GM12892 (cell line): ENCODE measurements at regions not wholly inside any gene's neighbourhood (a gene's known extent, or its start where the extent isn't known, plus 50 kb on each side); places are given as distances from the start of the nearest gene placed in this dataset.

ENCODE experiments used
- DNase-seq: peaks from one replicate; pipeline ENCODE4 v3.0.0; 2011; ENCODE audit not compliant: insufficient read length
- FAIRE-seq: peaks from 2 replicates; lab custom pipeline; 2011; peaks lifted over from hg19 to GRCh38; lab: Jason Lieb, UNC
- POLR2A ChIP-seq: IDR thresholded peaks from 2 replicates; pipeline ENCODE4 v1.6.1; 2011; ENCODE audit warnings: low read depth, low read length, control low read depth
- POLR2AphosphoS5 ChIP-seq: IDR thresholded peaks from 2 replicates; pipeline ENCODE4 v1.6.1; 2011; ENCODE audit warnings: low read depth, low read length, control low read depth
- TAF1 ChIP-seq: IDR thresholded peaks from 2 replicates; pipeline ENCODE4 v1.6.1; 2011; ENCODE audit warnings: low read depth, mild to moderate bottlenecking, control low read depth, low read length, borderline replicate concordance

DNA sequence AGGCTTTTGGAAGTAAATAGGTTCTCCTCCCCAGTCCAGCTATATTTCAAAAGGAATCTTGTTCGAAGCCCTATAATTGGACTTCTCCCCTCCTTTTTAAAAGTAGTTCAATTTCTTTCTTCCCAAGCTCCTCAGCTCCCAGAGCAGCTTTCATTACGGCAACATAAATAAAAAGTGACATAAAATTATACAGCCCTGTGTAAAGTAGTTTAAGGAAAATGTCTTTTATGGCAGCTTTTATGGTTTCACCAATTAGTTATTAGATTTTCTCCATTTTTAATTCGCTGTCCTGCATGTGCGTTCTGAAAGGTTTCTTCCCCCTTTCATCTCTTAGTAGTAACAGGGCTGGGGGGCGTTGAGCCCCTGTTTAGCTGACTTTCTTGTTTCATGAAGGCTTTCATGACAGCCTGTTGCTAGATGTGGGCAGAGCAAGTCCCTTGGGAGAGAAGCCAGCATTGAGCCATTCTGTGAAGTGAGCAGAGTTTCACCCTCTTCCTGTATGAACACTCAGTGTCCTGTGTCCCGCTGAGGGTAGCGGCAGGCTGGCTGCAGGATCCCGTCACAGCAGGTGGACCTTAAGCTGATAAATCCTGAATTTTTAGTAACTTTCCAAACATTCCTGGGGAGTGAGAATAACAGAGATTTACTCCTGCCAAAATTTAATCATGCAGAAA is 229.7 kb upstream of the SPRED2 start:
- no peak for FAIRE-seq
- TF ChIP-seq POLR2A: no peak
- no peak for TF ChIP-seq TAF1
- no peak for TF ChIP-seq POLR2AphosphoS5
- no peak for DNase-seq

DNA sequence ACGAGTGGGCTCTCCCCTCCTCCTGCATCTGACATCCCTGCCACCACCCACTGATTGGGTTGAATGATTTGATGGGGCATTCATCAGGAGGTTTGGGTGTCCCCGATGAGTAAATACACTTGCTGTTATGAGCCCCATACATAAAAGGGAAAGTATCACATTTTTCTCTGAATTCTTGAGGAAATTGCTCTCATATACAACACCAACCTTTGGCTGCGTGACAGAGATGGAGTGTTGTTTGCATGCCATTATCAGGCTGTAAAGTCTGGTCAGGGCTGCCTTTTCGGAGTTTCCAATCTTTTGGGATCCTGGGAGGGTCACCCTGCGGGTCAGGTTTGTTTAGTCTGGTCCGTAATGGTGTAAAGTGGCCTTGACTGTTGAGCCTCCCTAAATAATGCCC is 227.9 kb upstream of the SPRED2 start:
- FAIRE-seq: no peak
- no peak for DNase-seq
- TF ChIP-seq POLR2A (no peak), TAF1 (no peak), POLR2AphosphoS5 (no peak)

DNA sequence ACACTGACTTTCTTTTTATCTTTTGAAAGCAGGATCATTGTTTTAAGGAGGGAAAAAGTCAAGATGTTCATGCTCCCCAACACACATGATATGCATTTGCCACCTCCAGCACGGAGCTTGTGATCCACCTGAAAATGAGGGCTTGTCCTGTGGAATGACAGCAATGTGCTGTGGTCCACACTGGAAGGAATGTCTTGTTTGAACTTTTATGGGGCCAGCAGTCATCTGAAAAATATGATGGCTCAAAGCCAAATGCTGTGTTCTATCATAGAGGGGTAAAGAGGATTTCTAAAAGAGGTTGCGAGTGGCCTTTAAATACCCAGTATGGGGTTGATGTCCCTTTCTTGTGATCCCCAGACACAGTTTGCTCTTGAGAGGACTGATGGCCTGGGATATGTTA is 226.5 kb upstream of the SPRED2 start:
- no peak for TF ChIP-seq POLR2AphosphoS5
- no peak for TF ChIP-seq POLR2A
- no peak for FAIRE-seq

DNA sequence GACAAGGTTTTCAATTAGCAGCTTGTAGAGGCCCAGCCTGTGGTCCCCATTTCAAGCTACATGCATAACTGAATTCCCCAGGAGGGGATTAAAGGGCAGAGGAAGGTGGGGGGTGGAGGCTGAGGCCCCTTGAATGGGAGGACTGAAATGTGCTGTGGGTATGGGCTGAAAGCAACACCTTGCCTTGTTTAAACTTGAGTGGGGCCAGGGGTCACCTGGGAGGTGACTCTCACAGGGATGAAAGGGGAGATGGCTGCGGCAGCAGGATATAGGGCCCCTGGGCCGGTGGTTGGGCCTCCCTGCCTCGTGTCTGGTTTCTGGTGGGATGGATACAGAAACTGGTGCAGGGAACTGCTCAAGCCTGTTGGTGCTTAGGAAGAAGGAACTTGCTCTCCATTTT is 225.9 kb upstream of the SPRED2 start:
- FAIRE-seq (no peak), DNase-seq (no peak)
- TF ChIP-seq POLR2A: no peak
- TF ChIP-seq POLR2AphosphoS5: no peak
- no peak for TF ChIP-seq TAF1

More for the DNA sequence above, 226.5 kb upstream of the SPRED2 start:
- DNase-seq: no peak

DNA sequence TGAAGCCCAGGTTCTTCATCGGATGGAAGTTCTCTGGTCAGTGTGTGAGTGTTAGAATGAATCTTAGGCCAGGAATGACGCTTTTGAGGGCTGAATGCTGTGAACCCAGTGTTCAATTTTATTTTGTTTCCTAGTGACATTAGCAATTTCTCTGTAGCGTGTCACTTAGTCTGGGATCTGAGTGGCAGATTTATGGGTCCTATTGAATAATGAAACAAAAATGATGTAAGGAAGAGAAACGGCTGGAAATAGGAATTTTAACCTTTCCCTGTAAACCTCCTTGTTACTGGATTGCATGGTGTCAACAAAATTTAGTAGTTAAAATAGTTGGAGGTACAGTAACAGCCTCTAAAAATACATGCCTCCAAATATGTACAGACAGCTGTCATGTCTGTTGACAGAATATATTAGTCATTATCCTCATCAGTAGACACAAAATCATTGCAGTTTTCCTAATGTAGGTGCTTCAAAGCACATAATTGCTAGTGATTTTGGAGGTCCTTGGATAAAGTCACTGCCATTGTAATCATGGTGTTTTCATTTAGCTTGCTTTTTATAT is 223.8 kb upstream of the SPRED2 start:
- FAIRE-seq: no peak
- TF ChIP-seq TAF1 (no peak), POLR2AphosphoS5 (no peak), POLR2A (no peak)
- DNase-seq: no peak

DNA sequence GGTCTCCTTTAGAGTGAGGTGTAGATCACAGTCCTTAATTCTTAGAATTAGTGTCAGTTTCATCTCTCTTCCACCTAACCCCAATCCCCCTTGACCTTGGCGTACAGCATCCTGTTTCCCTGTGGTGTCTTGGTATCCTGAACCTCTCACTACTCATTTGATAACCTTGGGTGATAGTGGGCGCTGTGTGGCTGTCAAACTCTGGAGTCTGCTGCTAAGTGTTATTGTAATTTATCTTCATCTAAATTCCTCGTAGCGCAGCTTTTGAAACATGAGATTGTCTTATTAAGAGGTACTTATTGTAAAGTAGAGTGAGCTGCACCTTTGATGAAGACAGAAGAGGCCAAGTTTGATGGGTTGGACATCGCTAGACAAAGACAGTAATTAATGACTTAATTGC is 222.6 kb upstream of the SPRED2 start:
- FAIRE-seq (no peak), DNase-seq (no peak)
- no peak for TF ChIP-seq POLR2AphosphoS5
- TF ChIP-seq POLR2A: no peak
- no peak for TF ChIP-seq TAF1

DNA sequence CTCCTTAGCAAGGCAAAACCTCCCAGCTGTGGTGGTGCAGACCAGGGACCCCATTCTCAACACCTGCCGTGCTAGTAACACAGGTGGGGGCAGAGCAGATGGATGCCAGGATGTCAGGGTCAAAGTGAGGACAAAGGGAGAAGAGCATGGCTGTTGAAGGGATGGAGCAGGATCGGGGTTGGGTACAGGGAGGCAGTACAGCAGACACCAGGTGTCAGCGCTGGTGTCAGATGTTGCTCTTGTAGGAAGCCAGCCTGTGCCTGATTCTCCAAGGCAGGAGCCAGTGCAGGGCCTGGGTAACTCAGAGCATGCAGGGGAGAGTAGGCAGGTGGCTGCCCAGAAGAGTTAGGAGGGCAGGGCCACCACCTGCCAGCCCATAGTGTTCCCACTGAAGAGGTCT is 222.1 kb upstream of the SPRED2 start:
- FAIRE-seq (no peak), DNase-seq (no peak)
- TF ChIP-seq POLR2AphosphoS5 (no peak), POLR2A (no peak)

DNA sequence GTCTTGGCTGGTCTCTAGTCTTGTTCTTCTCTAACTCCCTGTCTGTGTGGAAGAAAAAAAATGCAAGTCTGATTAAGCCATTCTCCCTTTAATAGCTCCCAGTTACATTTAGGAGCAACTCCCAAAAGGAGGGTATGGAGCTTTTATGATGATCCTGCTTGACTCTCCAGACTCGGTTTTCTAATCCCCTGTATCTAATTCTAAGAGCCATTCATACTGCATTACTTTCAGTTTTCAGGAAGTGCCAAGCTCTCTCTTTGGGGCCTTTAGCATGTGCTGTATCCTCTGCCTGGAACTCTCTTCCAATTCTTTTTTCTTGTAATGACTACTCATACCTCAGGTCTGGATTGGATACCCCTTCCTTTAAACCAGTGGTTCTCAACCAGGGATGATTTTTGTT is 219.7 kb upstream of the SPRED2 start:
- TF ChIP-seq POLR2A (no peak), POLR2AphosphoS5 (no peak), TAF1 (no peak)
- DNase-seq: no peak
- FAIRE-seq: no peak

DNA sequence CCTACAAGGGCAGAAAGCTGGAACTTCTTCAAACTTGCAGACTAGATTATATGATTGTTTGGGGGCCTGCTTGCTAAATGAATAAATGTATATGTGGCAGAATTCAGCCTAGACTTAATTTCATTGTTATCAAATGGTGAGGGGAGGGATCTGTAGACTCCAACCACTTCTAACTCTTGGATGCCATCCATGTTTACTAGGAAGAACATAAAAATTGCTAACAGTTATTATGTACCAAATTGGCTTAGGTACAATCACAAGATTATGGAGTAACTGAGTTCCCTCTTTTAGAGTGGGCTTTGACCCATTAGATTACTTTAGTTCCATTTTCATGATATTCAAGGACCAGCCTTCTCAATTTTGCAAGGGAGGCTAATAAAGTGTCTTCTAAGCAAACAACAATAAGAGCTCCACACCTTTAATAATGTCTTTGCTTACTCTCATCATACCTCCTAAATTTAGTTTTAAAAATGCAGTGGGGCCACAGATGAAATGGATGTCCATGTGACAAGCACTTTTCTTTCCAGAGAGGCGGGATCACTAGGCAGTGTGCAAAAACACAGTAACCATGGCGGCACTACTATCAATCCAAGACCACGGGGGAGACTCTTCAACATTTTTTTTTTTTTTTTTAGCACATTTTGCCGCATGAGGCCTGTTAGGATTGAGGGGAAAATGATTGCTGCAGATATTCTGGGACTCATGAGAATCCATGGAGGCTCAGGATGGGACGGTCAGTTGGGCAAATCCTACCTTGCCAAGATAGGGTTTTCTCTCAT is 217.6 kb upstream of the SPRED2 start:
- DNase-seq: no peak
- TF ChIP-seq POLR2A (no peak), TAF1 (no peak), POLR2AphosphoS5 (no peak)
- no peak for FAIRE-seq

DNA sequence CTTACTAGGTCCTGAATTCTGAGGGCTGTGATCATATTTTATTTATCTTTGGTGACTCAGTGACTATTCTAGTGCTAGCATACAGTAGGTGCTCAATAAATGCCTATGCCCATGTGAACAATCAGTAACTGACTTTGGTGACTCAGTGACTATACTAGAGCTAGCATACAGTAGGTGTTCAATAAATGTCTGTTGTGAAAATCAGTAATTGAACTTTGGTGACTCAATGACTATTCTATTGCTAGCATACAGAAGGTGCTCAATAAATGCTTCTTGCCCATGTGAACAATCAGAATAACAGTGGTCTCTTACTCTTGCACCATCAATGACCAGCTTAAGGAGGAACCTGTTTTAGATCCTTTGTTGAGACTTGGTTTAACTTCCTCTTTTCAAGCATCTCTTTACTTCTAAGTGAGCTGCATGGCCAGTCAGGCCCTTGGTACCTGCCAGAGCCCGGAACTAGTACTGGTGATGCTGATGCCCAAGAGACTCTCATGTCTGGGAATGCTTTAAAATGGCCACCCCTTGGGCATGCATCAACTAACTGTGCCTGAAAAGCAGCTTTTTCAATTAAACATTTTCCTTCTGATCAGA is 214.9 kb upstream of the SPRED2 start:
- TF ChIP-seq POLR2A: no peak
- no peak for TF ChIP-seq POLR2AphosphoS5
- TF ChIP-seq TAF1: no peak
- DNase-seq: no peak
- FAIRE-seq: no peak

DNA sequence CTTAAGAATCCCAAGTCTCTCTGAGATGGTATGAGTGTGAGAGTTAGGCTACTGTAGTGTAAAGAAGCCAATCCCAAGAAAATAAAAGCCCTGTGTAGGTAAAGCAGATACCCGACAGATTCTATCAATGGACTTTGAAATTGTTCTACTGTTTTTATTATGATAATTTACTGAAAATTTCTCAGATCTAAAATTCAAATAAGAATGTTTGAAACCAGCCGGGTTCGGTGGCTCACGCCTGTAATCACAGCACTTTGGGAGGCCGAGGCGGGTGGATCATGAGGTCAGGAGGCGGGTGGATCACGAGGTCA is 208.3 kb upstream of the SPRED2 start:
- DNase-seq (no peak), FAIRE-seq (no peak)
- TF ChIP-seq TAF1 (no peak), POLR2AphosphoS5 (no peak), POLR2A (no peak)

DNA sequence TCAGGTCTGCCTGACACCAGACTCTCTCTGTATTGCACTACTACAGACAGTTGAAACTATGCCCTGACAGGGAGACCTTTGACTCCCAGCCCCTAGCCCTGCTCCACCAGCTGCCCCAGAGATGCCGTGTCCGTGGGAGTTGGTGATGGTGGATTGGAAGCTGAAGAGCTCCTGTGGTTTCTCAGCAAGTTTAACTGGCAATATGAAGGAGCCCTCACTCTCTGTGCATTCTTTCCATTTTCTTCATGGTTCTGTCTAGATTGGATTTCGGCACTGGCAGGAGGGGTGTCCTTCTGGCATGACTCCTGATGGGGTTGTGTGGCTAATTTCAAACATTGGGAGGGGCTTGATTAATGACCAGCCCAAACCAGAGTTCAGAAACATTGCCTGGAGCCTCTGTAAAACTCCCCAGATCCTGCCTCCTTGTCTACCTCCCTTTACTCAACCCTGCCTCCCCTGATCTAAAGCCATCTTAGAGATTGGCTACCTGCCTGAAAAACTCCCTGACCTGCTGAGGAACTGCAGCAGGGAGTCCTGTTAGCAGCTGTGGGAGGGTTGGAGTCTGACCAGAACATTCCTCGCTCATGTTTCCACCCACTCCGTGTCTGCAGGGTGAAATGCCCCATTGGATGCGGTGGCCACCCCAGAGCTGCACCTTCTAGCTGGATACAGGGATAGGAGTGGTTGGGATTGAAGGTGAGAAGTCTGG is 206.9 kb upstream of the SPRED2 start:
- FAIRE-seq (no peak), DNase-seq (no peak)
- TF ChIP-seq POLR2AphosphoS5 (no peak), POLR2A (no peak), TAF1 (no peak)
